ENCODE measurements at regions not wholly inside any gene's neighbourhood (a gene's known extent, or its start where the extent isn't known, plus 50 kb on each side); places are given as distances from the start of the nearest gene placed in this dataset.

DNA sequence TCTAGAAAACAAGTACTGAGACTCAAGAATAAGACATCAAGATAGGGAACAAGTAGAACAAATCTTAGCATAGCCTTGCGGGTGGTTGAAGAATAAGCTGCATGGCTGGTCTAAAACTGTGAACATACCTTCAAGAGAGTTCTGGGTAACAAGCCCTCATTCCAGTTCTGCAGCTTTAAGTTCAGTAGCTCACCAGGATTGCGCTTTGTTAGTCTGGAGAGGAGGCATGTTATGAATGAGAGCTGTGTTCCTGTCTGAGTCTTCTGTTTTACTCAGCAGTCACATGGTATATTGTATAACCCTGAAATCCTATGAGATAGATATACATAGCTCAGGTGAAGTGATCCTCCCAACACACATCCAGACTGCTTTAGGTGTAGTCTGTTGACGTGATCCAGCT is 406.6 kb upstream of the IRAK1BP1 start:
- TF ChIP-seq, protein P1, sequence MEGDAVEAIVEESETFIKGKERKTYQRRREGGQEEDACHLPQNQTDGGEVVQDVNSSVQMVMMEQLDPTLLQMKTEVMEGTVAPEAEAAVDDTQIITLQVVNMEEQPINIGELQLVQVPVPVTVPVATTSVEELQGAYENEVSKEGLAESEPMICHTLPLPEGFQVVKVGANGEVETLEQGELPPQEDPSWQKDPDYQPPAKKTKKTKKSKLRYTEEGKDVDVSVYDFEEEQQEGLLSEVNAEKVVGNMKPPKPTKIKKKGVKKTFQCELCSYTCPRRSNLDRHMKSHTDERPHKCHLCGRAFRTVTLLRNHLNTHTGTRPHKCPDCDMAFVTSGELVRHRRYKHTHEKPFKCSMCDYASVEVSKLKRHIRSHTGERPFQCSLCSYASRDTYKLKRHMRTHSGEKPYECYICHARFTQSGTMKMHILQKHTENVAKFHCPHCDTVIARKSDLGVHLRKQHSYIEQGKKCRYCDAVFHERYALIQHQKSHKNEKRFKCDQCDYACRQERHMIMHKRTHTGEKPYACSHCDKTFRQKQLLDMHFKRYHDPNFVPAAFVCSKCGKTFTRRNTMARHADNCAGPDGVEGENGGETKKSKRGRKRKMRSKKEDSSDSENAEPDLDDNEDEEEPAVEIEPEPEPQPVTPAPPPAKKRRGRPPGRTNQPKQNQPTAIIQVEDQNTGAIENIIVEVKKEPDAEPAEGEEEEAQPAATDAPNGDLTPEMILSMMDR (conservative IDR thresholded peaks at IDR 0.05; ENCODE audit: low read depth, low read length) = no peak
- no peak for TF ChIP-seq EZH2 (IDR thresholded peaks at IDR 0.05; ENCODE audit: borderline replicate concordance, low read depth, low read length, poor library complexity, severe bottlenecking)
